ENCODE measurements at regions not wholly inside any gene's neighbourhood (a gene's known extent, or its start where the extent isn't known, plus 50 kb on each side); places are given as distances from the start of the nearest gene placed in this dataset.

DNA sequence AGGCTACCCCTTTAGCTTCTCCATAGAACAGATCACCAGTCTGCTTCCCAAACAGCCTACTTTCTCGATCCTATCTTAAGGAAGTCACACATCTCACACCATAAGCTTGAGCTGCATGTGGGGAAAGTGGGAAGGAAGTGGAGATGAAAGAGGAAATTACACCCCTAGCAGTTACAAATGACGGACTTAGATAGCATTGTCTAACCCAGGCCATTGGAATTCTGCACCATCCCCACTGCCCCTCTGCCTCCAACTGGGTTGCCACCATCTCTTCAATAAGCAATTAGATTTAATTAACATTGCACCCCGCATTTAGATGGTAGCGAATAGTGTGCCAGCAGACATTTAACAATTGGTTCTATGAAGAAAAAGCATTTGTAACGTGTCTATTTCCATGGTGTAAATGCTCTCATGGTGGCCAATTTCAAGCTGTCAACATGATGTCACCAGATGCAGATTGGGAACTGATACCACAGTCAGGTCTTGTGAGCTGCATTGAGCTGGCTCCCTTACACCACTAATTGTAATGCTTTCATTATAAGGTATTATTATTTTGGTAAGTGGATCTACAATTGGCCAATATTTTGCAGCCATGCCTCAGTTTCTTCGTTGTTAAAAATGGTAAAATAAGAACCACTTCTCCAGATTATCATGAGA is 124.7 kb downstream of the CD24 start:
- TF ChIP-seq, protein P1, sequence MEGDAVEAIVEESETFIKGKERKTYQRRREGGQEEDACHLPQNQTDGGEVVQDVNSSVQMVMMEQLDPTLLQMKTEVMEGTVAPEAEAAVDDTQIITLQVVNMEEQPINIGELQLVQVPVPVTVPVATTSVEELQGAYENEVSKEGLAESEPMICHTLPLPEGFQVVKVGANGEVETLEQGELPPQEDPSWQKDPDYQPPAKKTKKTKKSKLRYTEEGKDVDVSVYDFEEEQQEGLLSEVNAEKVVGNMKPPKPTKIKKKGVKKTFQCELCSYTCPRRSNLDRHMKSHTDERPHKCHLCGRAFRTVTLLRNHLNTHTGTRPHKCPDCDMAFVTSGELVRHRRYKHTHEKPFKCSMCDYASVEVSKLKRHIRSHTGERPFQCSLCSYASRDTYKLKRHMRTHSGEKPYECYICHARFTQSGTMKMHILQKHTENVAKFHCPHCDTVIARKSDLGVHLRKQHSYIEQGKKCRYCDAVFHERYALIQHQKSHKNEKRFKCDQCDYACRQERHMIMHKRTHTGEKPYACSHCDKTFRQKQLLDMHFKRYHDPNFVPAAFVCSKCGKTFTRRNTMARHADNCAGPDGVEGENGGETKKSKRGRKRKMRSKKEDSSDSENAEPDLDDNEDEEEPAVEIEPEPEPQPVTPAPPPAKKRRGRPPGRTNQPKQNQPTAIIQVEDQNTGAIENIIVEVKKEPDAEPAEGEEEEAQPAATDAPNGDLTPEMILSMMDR (IDR thresholded peaks at IDR 0.05): no peak
- TF ChIP-seq EP300 (IDR thresholded peaks at IDR 0.05) (no peak), POLR2A (IDR thresholded peaks at IDR 0.05) (no peak), POLR2AphosphoS5 (IDR thresholded peaks at IDR 0.05) (no peak)

All from stomach (tissue), 4 donors.